A549 (cell line): ENCODE measurements at regions not wholly inside any gene's neighbourhood (a gene's known extent, or its start where the extent isn't known, plus 50 kb on each side); places are given as distances from the start of the nearest gene placed in this dataset.

Experiments used
- ATAC-seq, 2 experiments: fragments of 200-7000 bp in 1 of 2; fragments of >200 bp in 1 of 2; cut with Nextera tagmentation in 1 of 2; cut with Tn5 transposase in 1 of 2; 3 replicates each; pipeline versions ENCODE4 v1.8.0 to v1.9.1; 2018 to 2020; ENCODE audit warnings: mild to moderate bottlenecking in 1 of 2, moderate library complexity in 1 of 2
- CTCF ChIA-PET: fragments of 300-600 bp; sonication (Branson Sonifier 250); formaldehyde crosslinking; extraction: SDS; loops from one replicate; lab custom pipeline; 2021; ENCODE audit warnings: antibody characterized with exemption, inconsistent platforms; lab: Yijun Ruan, JAX
- POLR2A ChIA-PET: fragments of 350-600 bp; formaldehyde crosslinking; extraction: SDS; loops from one replicate; lab custom pipeline; 2021; ENCODE audit warnings: antibody characterized with exemption, inconsistent platforms; lab: Yijun Ruan, JAX
- DNase-seq, 2 experiments: peaks; one replicate each; pipeline versions ENCODE4 v3.0.0 to v3.0.0-alpha.2; 2011 to 2016; ENCODE audit warnings: low read depth in 1 of 2, low spot score in 1 of 2
- FAIRE-seq: peaks from 2 replicates; lab custom pipeline; 2011; peaks lifted over from hg19 to GRCh38; lab: Jason Lieb, UNC
- H3K27ac ChIP-seq, 2 experiments: fragments of >200 bp; sonication (Bioruptor Twin); formaldehyde crosslinking; 3 replicates each; pipeline ENCODE4 v1.5.1; 2016 to 2017
- H3K4me1 ChIP-seq: fragments of >200 bp; sonication (Bioruptor Twin); formaldehyde crosslinking; 3 replicates; pipeline ENCODE4 v1.6.1; 2016
- H3K4me2 ChIP-seq: fragments of >200 bp; sonication (Bioruptor Twin); formaldehyde crosslinking; 3 replicates; pipeline ENCODE4 v1.6.1; 2016
- H3K4me3 ChIP-seq: fragments of >200 bp; sonication (Bioruptor Twin); formaldehyde crosslinking; 3 replicates; pipeline ENCODE4 v1.5.1; 2016
- H3K9me3 ChIP-seq: fragments of >200 bp; sonication (Bioruptor Twin); formaldehyde crosslinking; 3 replicates; pipeline ENCODE4 v1.6.1; 2016
- BHLHE40 ChIP-seq: IDR thresholded peaks from 2 replicates; pipeline ENCODE4 v1.6.1; 2012; ENCODE audit warnings: low read depth, low read length, inconsistent platforms
- CBX2 ChIP-seq: fragments of 200-600 bp; sonication (generic); IDR thresholded peaks from 2 replicates; pipeline ENCODE4 v1.6.1; 2016; ENCODE audit warnings: low read depth, mild to moderate bottlenecking, borderline replicate concordance
- CHD4 ChIP-seq: fragments of 200-600 bp; sonication (generic); IDR thresholded peaks from 2 replicates; pipeline ENCODE4 v1.6.1; 2016; ENCODE audit warnings: antibody characterized with exemption, mild to moderate bottlenecking, borderline replicate concordance
- EHF ChIP-seq: fragments of 250-450 bp; sonication (Bioruptor Pico); IDR thresholded peaks from 2 replicates; pipeline ENCODE4 v1.5.0; 2020; ENCODE audit warnings: mild to moderate bottlenecking
- FOSL2 ChIP-seq, 2 experiments: fragments of 450-650 bp in 1 of 2; fragments of >200 bp in 1 of 2; sonication (Bioruptor Twin) in 1 of 2; formaldehyde crosslinking; IDR thresholded peaks; 2 replicates each; pipeline versions ENCODE4 v1.5.0 to v1.6.1; 2016 to 2020; ENCODE audit warnings: mild to moderate bottlenecking in 1 of 2, moderate library complexity in 1 of 2
- FOXS1 ChIP-seq: fragments of 250-450 bp; sonication (Bioruptor Pico); IDR thresholded peaks from 2 replicates; pipeline ENCODE4 v1.5.0; 2020; ENCODE audit warnings: mild to moderate bottlenecking, moderate library complexity
- GATA3 ChIP-seq: IDR thresholded peaks from 2 replicates; pipeline ENCODE4 v1.6.1; 2012; ENCODE audit warnings: borderline replicate concordance
- HDAC2 ChIP-seq: fragments of 200-600 bp; sonication (generic); IDR thresholded peaks from 2 replicates; pipeline ENCODE4 v1.6.1; 2016
- HES2 ChIP-seq: fragments of >200 bp; sonication (Bioruptor Twin); formaldehyde crosslinking; IDR thresholded peaks from 2 replicates; pipeline ENCODE4 v1.6.1; 2016
- HMGXB4 ChIP-seq: fragments of 250-450 bp; sonication (Bioruptor Pico); IDR thresholded peaks from 2 replicates; pipeline ENCODE4 v1.5.0; 2021; ENCODE audit warnings: mild to moderate bottlenecking, moderate library complexity, borderline replicate concordance
- KDM1A ChIP-seq: fragments of 200-600 bp; sonication (generic); IDR thresholded peaks from 2 replicates; pipeline ENCODE4 v1.6.1; 2016; ENCODE audit warnings: low read depth, mild to moderate bottlenecking
- MAFK ChIP-seq: fragments of 450-650 bp; IDR thresholded peaks from 2 replicates; pipeline ENCODE4 v1.6.1; 2014; ENCODE audit not compliant: partially characterized antibody
- NR3C1 ChIP-seq: fragments of >200 bp; sonication (Bioruptor Twin); formaldehyde crosslinking; IDR thresholded peaks from 3 replicates; pipeline ENCODE4 v1.6.1; 2017
- PHF8 ChIP-seq: fragments of 200-600 bp; sonication (generic); IDR thresholded peaks from 2 replicates; pipeline ENCODE4 v1.6.1; 2016; ENCODE audit warnings: low read depth, mild to moderate bottlenecking, antibody characterized with exemption, moderate library complexity, borderline replicate concordance
- RCOR1 ChIP-seq: fragments of 150-350 bp; IDR thresholded peaks from 2 replicates; pipeline ENCODE4 v1.6.1; 2014; ENCODE audit warnings: antibody characterized with exemption, low read length, low read depth
- SMC3 ChIP-seq: fragments of >200 bp; sonication (Bioruptor Twin); formaldehyde crosslinking; IDR thresholded peaks from 3 replicates; pipeline ENCODE4 v1.6.1; 2018; ENCODE audit warnings: inconsistent platforms
- TP53 ChIP-seq: fragments of 250-450 bp; sonication (Bioruptor Pico); IDR thresholded peaks from 2 replicates; pipeline ENCODE4 v1.5.0; 2021; ENCODE audit warnings: mild to moderate bottlenecking, moderate library complexity
- ZNF302 ChIP-seq: fragments of 250-450 bp; sonication (Bioruptor Pico); IDR thresholded peaks from 2 replicates; pipeline ENCODE4 v1.9.0; 2021; ENCODE audit warnings: inconsistent platforms, mild to moderate bottlenecking, moderate library complexity
- WGBS: methylation state at CpG from one replicate; pipeline ENCODE4 v1.1.6; 2017; ENCODE audit errors: missing lambda C conversion rate; 5-methylcytosine and 5-hydroxymethylcytosine counted together

- H3K4me3 ChIP-seq = no peak overlapping the region
- no peak overlapping the region for H3K4me2 ChIP-seq
- 11% methylated on average over 5 of the region's 5 CpGs for WGBS
- DNase-seq (no peak), FAIRE-seq (no peak), ATAC-seq (no peak)
- H3K4me1 ChIP-seq = no peaks in the 10 kb centered on the region
- no peak overlapping the region for H3K27ac ChIP-seq
- no peaks in the 10 kb centered on the region for H3K9me3 ChIP-seq
- POLR2A ChIA-PET = no interaction called here
- TF ChIP-seq CBX2 = no peak
- no peak for TF ChIP-seq PHF8
- no peak for TF ChIP-seq MAFK
- no peak for TF ChIP-seq NR3C1
- TF ChIP-seq HES2 = no peak
- TF ChIP-seq ZNF302 (CRISPR knock-in tag) = no peak
- no peak for TF ChIP-seq HDAC2
- CTCF ChIA-PET = no interaction called here
Measured at GRCh38 chr7:153543232-153543631, 509.0 kb upstream of the DPP6 start.

GRCh38 chr7:153550173-153550572 lies 502.0 kb upstream of the DPP6 start:
- ChIA-PET CTCF (no interaction called here), POLR2A (no interaction called here)
- DNase-seq (no peak), ATAC-seq (no peak), FAIRE-seq (no peak)
- TF ChIP-seq CHD4 (no peak), RCOR1 (no peak), SMC3 (no peak)
- H3K4me3 ChIP-seq = no peak overlapping the region
- no peak overlapping the region for H3K4me2 ChIP-seq
- H3K9me3 ChIP-seq = no peaks in the 10 kb centered on the region
- H3K4me1 ChIP-seq = no peaks in the 10 kb centered on the region
- no peak overlapping the region for H3K27ac ChIP-seq
- WGBS = 6% methylated on average over 1 of the region's 1 CpG

GRCh38 chr7:153564391-153564790 lies 487.8 kb upstream of the DPP6 start:
- Histone ChIP-seq H3K27ac (no peak overlapping the region), H3K4me2 (no peak overlapping the region), H3K9me3 (0 out of 3 replicates have a peak, but pooled peaks cover 3% of the 10 kb centered on the region), H3K4me3 (no peak overlapping the region), H3K4me1 (no peaks in the 10 kb centered on the region)
- 12% methylated on average over 6 of the region's 6 CpGs for WGBS
- DNase-seq = no peak
- no peak for FAIRE-seq
- TF ChIP-seq HMGXB4 (CRISPR knock-in tag) (no peak), FOXS1 (CRISPR knock-in tag) (no peak), FOSL2 (IDR thresholded peaks at IDR 0.05) (no peak), FOSL2 (CRISPR knock-in tag; IDR thresholded peaks at IDR 0.05) (no peak), TP53 (CRISPR knock-in tag) (no peak), BHLHE40 (no peak), NR3C1 (no peak), EHF (CRISPR knock-in tag) (no peak), GATA3 (no peak), KDM1A (no peak)
- ChIA-PET POLR2A (no interaction called here), CTCF (interaction anchor here (0.5 kb wide), 1 partner anchor 13 kb away, joined by 3 read pairs; no protein-coding TSS in a partner anchor)
- ATAC-seq = no peak

GRCh38 chr7:153566324-153566723 lies 485.9 kb upstream of the DPP6 start:
- Histone ChIP-seq H3K27ac (no peak overlapping the region), H3K4me2 (no peak overlapping the region), H3K4me3 (no peak overlapping the region)
- ATAC-seq = no peak
- CTCF ChIA-PET = no interaction called here
- TF ChIP-seq RCOR1 = no peak
- TF ChIP-seq, all 56 proteins: peak for 0
- FAIRE-seq (no peak), DNase-seq (no peak)
- WGBS = 17% methylated on average over 6 of the region's 6 CpGs
- Histone ChIP-seq H3K9me3 (0 out of 3 replicates have a peak, but pooled peaks cover 3% of the 10 kb centered on the region), H3K4me1 (no peaks in the 10 kb centered on the region)
- POLR2A ChIA-PET = no interaction called here
